GM19452 (cell line): ENCODE measurements at regions not wholly inside any gene's neighbourhood (a gene's known extent, or its start where the extent isn't known, plus 50 kb on each side); places are given as distances from the start of the nearest gene placed in this dataset.
"Not testable (repeated sequence)": the region's sequence is repeated elsewhere in the genome, so short reads cannot be mapped to it uniquely, and the experiment has no call there.

ENCODE experiments used
- ATAC-seq: cut with Tn5 transposase; IDR thresholded peaks from one replicate; pipeline ENCODE4 v1.9.1; 2021; ENCODE audit not compliant: unreplicated experiment

- ATAC-seq, result no peak
Measured at GRCh38 chrX:98028691-98029090, 1145.0 kb downstream of the RPA4 start.

DNA sequence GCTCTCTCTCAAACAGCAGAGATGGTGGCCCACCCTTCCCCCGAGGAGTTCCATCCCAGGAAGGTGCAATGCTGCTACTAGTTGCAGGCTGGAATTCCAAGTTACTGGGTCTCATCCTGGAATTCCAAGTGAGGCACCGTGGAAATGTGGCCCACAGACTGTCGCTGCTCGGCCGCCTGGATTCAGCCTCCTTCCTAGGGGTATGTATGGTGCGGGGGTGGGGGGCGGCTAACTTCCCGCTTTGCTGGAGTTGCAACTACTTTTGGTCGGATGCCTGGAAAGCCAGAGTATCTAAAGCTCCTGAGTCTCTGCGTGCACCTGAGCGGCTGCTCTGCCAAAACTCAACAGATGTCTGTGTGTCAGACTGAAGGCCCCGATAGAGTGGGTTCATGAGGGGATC lies 1146.2 kb downstream of the RPA4 start:
- no peak for ATAC-seq

DNA sequence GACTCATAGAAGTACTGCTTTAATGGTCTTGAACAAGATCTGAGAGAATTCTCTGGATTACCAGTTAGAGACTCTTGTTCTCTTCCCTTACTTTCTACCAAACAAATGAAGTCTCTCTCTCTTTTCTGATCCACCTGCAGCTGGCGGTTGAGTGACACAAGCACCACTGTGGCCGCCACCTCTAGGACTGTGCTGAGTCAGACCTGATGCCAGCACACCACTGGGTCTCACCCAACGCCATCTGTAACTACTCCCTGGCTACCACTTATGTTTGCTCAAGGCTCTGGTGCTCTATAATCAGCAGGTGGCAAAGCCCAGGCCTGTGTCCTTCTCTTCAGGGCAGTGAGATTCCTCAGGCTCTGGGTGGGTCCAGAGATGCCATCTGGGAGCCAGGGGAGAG lies 1173.5 kb downstream of the RPA4 start:
- ATAC-seq, result no peak

DNA sequence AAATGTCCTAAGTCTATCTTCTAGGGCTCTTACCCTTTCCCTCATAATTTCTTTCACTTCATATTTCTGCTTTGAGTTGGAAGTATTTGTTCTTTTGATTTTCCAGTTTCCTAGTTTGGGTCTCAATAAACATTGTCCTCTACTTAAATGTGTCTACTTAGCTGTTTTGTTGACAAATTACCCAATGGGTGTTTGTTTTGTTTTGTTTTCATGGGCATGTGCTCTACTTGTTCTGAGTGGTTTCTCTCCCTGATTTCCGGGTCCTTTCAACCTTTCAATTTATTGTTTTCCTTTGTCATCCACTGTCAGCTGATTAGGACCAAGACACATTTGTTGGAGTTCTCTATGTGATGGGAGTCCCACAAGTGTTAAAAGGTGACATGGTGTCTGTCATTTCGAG lies 1181.4 kb downstream of the RPA4 start:
- ATAC-seq, result no peak

DNA sequence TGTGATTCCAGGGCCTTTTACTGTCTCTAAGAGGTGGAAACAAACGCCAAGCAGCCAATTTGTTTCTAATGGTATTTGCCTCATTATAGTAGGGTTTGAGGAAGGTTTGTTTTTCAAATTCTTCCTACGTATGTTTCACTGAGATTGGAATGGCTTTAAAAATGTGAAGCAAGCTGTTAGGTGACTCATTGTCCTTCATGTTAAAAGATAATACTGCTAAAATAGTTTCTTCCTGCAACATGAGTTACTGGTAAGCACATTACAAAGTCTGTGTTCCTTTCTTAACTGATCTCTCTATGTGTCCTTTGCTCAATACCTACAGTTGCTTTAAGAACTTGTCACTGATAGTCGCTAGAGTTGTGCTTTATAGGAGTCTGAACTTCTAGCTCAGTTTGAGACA lies 1183.9 kb downstream of the RPA4 start:
- ATAC-seq, result no peak

GRCh38 chrX:98068024-98068580 lies 1184.4 kb downstream of the RPA4 start:
- ATAC-seq, result no peak

- no peak for ATAC-seq
Measured at GRCh38 chrX:98071331-98071730, 1187.6 kb downstream of the RPA4 start.

DNA sequence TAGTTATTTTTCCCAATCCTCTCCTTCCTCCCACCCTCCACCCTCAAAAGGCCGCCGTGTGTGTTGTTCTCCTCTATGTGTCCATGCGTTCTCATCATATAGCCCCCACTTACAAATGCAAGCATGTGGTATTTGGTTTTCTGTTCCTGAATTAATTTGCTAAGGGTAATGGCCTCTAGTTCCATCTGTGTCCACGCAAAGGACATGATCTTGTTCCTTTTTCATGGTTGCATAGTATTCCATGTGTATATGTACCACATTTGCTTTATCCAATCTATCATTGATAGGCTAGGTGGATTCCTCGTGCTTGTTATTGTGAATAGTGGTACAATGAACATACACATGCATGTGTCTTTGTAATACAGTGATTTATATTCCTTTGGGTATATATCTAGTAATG lies 1193.7 kb downstream of the RPA4 start:
- no peak for ATAC-seq

GRCh38 chrX:98111684-98112083 lies 1228.0 kb downstream of the RPA4 start:
- ATAC-seq, result no peak

GRCh38 chrX:98114021-98114420 lies 1230.3 kb downstream of the RPA4 start:
- no peak for ATAC-seq

GRCh38 chrX:98141466-98141865 lies 1257.8 kb downstream of the RPA4 start:
- ATAC-seq, result no peak

- ATAC-seq, result no peak
Measured at GRCh38 chrX:98191003-98191402, 1307.3 kb downstream of the RPA4 start.

GRCh38 chrX:98194036-98194435 lies 1310.3 kb downstream of the RPA4 start:
- no peak for ATAC-seq

- no peak for ATAC-seq
Measured at GRCh38 chrX:98203800-98204199, 1320.1 kb downstream of the RPA4 start.

DNA sequence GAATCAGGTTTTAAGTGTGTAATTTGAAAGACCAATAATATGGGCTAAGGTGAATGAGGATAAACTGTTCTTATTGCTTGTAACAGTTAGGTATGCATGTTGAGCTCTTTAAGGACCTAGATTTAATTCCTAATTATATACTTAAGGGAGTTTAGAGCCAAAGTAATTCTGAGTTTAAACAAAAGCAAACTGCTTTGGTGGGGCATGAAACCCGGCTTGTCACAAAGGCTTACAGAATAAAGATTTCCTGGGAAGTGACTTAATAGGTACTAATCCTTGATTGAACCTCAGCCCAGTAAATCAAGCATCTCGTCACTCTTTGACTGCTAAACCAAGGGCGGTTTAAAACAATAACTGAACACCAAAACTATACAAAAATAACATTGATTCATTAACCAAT lies 1324.2 kb downstream of the RPA4 start:
- no peak for ATAC-seq

DNA sequence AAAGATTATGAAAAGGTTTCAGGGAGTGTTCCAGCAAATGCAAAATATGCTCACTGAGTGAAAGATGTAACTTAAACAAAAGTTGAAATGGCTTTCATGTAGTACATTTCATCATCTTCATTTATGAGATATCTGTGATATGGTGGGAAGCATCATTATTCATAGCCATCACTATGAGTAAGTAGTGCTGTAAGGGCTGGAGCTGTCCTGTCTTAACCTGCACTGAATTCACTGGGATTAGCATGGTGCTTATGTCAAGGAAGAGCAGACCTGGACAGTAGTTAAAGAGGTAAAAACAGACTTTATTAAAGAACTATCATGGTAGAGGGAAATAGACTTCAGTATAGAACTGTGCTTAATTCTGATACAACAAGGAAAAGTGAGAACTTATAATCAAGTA lies 1347.3 kb downstream of the RPA4 start:
- ATAC-seq, result no peak

DNA sequence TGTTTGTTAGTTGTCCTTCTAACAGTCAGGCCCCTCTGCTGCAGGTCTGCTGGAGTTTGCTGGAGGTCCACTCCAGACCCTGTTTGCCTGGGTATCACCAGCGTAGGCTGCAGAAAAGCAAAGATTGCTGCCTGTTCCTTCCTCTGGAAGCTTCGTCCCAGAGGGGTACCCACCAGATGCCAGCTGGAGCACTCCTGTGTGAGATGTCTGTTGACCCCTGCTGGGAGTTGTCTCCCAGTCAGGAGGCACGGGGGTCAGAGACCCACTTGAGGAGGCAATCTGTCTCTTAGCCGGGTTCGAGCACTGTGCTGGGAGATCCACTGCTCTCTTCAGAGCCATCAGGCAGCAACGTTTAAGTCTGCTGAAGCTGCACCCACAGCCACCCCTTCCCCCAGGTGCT lies 1356.4 kb downstream of the RPA4 start:
- ATAC-seq, result not testable (repeated sequence)

GRCh38 chrX:98263135-98263534 lies 1379.4 kb downstream of the RPA4 start:
- ATAC-seq, result no peak

DNA sequence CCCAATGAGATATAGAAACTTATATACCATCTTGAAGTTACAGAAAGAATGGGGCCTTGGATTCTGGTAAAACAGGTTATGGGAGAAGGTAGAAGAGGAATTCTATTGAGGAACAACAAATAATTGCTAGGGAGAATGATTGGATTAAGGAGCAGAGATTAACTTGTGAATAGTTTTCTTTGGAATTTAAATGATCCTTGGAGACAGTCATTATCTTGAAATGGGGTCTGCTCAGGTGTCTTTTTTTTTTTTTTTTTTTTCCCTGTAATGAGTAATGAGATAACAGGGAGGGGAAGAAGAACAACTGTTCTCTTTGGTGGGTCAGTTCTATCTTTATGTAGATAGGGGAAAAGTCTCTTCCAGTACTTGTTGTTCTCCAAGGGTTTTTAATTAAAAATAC lies 1406.0 kb downstream of the RPA4 start:
- ATAC-seq, result no peak

- ATAC-seq, result no peak
Measured at GRCh38 chrX:98294310-98294709, 1410.6 kb downstream of the RPA4 start.

- no peak for ATAC-seq
Measured at GRCh38 chrX:98296129-98296528, 1412.4 kb downstream of the RPA4 start.

GRCh38 chrX:98299785-98300184 lies 1416.1 kb downstream of the RPA4 start:
- ATAC-seq, result no peak

- not testable (repeated sequence) for ATAC-seq
Measured at GRCh38 chrX:98300536-98300935, 1416.8 kb downstream of the RPA4 start.

DNA sequence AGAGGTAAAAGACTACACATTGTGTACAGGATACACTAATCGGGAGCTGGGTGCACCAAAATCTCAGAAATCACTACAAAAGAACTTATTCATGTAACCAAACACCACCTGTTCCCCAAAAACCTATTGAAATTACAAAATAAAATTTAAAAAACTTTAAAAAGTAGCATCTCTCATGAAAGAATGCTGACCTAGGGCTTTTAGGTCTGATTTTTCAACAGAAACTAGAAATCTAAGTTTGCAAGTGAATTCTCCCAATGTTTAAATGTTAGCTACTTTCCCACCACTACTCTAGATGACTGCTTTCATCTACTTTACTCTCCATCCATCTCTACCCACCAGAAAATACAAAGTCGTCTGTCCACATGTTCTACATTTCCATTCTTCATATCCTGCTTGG lies 1447.7 kb downstream of the RPA4 start:
- ATAC-seq, result no peak
